Neural cell (in vitro differentiated cells): ENCODE measurements at regions not wholly inside any gene's neighbourhood (a gene's known extent, or its start where the extent isn't known, plus 50 kb on each side); places are given as distances from the start of the nearest gene placed in this dataset.

ENCODE experiments used
- H2AFZ ChIP-seq: fragments of 200-600, 300-800 bp; sonication (generic), shearing (Covaris generic); 2 replicates; pipeline ENCODE4 v1.6.0; 2014; ENCODE audit warnings: low read depth, mild to moderate bottlenecking, antibody characterized with exemption, low read length, moderate library complexity
- H3F3A ChIP-seq: fragments of 200-600 bp; shearing (Covaris generic); 2 replicates; pipeline ENCODE4 v1.6.1; 2016; ENCODE audit warnings: mild to moderate bottlenecking, moderate library complexity, mixed read lengths, antibody characterized with exemption, low read length; ENCODE audit not compliant: insufficient read depth, poor library complexity, severe bottlenecking
- H3K27ac ChIP-seq: fragments of 200-600, 300-800 bp; sonication (generic), shearing (Covaris generic); 2 replicates; pipeline ENCODE4 v1.5.1; 2014; ENCODE audit warnings: mild to moderate bottlenecking, low read length, moderate library complexity
- H3K27me3 ChIP-seq: fragments of 300-800, 200-600 bp; sonication (generic), shearing (Covaris generic); 2 replicates; pipeline ENCODE4 v1.6.0; 2014; ENCODE audit warnings: mild to moderate bottlenecking, low read depth, low read length, moderate library complexity; ENCODE audit not compliant: insufficient read depth
- H3K36me3 ChIP-seq: fragments of 300-800, 200-600 bp; sonication (generic), shearing (Covaris generic); 2 replicates; pipeline ENCODE4 v1.5.1; 2014; ENCODE audit warnings: mild to moderate bottlenecking, antibody characterized with exemption, low read length, moderate library complexity; ENCODE audit not compliant: insufficient read depth
- H3K4me2 ChIP-seq: fragments of 300-800, 200-600 bp; sonication (generic), shearing (Covaris generic); 2 replicates; pipeline ENCODE4 v1.6.0; 2014; ENCODE audit warnings: mild to moderate bottlenecking, low read length
- H3K4me3 ChIP-seq: fragments of 300-800, 200-600 bp; sonication (generic), shearing (Covaris generic); 2 replicates; pipeline ENCODE4 v1.5.1; 2014; ENCODE audit warnings: mild to moderate bottlenecking, low read length, moderate library complexity
- H3K79me2 ChIP-seq: fragments of 200-600 bp; shearing (Covaris generic); replicated peaks from 2 replicates; pipeline ENCODE4 v1.6.0; 2014; ENCODE audit warnings: mild to moderate bottlenecking, low read length, moderate library complexity; ENCODE audit not compliant: insufficient read depth
- H3K9ac ChIP-seq: fragments of 300-800, 200-600 bp; sonication (generic), shearing (Covaris generic); 2 replicates; pipeline ENCODE4 v1.6.1; 2016; ENCODE audit warnings: mild to moderate bottlenecking, low read length, mixed read lengths
- H3K9me2 ChIP-seq: fragments of 200-600 bp; shearing (Covaris generic); 2 replicates; pipeline ENCODE4 v1.6.1; 2016; ENCODE audit warnings: mild to moderate bottlenecking, low read length, mixed read lengths; ENCODE audit not compliant: insufficient read depth
- H3K9me3 ChIP-seq: fragments of 200-600, 300-800 bp; sonication (generic), shearing (Covaris generic); 2 replicates; pipeline ENCODE4 v1.6.1; 2016; ENCODE audit warnings: mild to moderate bottlenecking, mixed run types, low read length, moderate library complexity, mixed read lengths
- H4K20me1 ChIP-seq: fragments of 200-600 bp; shearing (Covaris generic); 2 replicates; pipeline ENCODE4 v1.6.1; 2016; ENCODE audit warnings: mild to moderate bottlenecking, mixed run types; ENCODE audit not compliant: insufficient read depth
- EP300 ChIP-seq: fragments of 450-650 bp; conservative IDR thresholded peaks from 2 replicates; pipeline ENCODE4 v1.6.1; 2014; ENCODE audit warnings: antibody characterized with exemption, mild to moderate bottlenecking, moderate library complexity; ENCODE audit not compliant: poor library complexity, severe bottlenecking
- EZH2 ChIP-seq: fragments of 200-600, 300-800 bp; shearing (Covaris generic), sonication (generic); IDR thresholded peaks from 2 replicates; pipeline ENCODE4 v1.6.1; 2014; ENCODE audit warnings: antibody characterized with exemption, low read length, borderline replicate concordance, mild to moderate bottlenecking; ENCODE audit not compliant: insufficient read depth, poor library complexity, severe bottlenecking
- MXI1 ChIP-seq: fragments of 450-650 bp; conservative IDR thresholded peaks from 2 replicates; pipeline ENCODE4 v1.6.1; 2014; ENCODE audit warnings: antibody characterized with exemption, mild to moderate bottlenecking; ENCODE audit not compliant: poor library complexity, severe bottlenecking
- POLR2AphosphoS5 ChIP-seq: IDR thresholded peaks from 2 replicates; pipeline ENCODE4 v1.6.1; 2012
- RAD21 ChIP-seq: fragments of 450-650 bp; conservative IDR thresholded peaks from 2 replicates; pipeline ENCODE4 v1.6.1; 2014; ENCODE audit warnings: antibody characterized with exemption, mild to moderate bottlenecking, moderate library complexity
- REST ChIP-seq: IDR thresholded peaks from 2 replicates; pipeline ENCODE4 v1.6.1; 2012; ENCODE audit warnings: borderline replicate concordance
- SMC3 ChIP-seq: fragments of 450-650 bp; conservative IDR thresholded peaks from 2 replicates; pipeline ENCODE4 v1.6.1; 2014; ENCODE audit warnings: antibody characterized with exemption, mild to moderate bottlenecking, moderate library complexity; ENCODE audit not compliant: poor library complexity
- TAF1 ChIP-seq: IDR thresholded peaks from 2 replicates; pipeline ENCODE4 v1.6.1; 2012; ENCODE audit warnings: low read depth
- TF ChIP-seq, protein P1 (sequence below): fragments of 450-650 bp; IDR thresholded peaks from 2 replicates; pipeline ENCODE4 v1.5.1; 2014; ENCODE audit warnings: antibody characterized with exemption, mild to moderate bottlenecking, moderate library complexity; ENCODE audit not compliant: poor library complexity, severe bottlenecking

DNA sequence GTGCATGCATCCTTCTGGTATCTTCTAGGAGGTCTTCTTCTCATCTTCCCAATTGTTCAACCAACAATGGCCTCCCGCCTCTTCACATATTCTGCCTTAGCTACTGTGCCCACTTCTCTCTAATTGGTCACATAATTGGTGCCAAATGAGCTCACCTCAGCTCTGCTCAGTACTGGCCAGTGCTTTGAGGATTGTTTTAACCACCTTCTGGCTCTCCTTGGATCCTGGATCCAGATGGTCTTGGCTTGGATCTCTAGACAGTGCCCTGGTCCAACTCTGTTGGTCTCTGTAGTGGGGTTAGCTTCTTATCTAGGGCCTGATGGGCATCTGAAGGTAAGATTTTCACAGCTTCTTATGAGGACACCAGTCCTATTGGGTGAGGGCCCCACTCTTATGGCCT is 820.8 kb downstream of the TYW1 start:
- no peak overlapping the region for H3K27ac ChIP-seq
- no peaks in the 10 kb centered on the region for H3K36me3 ChIP-seq
- no peaks in the 10 kb centered on the region for H3K9me3 ChIP-seq
- no peak for TF ChIP-seq EZH2
- no peak for TF ChIP-seq EP300
- no peak for TF ChIP-seq RAD21
- TF ChIP-seq TAF1: no peak
- no peaks in the 10 kb centered on the region for H4K20me1 ChIP-seq
- H3K27me3 ChIP-seq: no peaks in the 10 kb centered on the region
- no peaks in the 10 kb centered on the region for H3K79me2 ChIP-seq
- no peak overlapping the region for H3K4me3 ChIP-seq
- H3K9ac ChIP-seq: no peak overlapping the region
- no peaks in the 10 kb centered on the region for H3F3A ChIP-seq
- H3K4me2 ChIP-seq: no peak overlapping the region
- no peaks in the 10 kb centered on the region for H3K9me2 ChIP-seq
- no peak overlapping the region for H2AFZ ChIP-seq

GRCh38 chr7:67821116-67821515 is 824.5 kb downstream of the TYW1 start:
- TF ChIP-seq EP300 (no peak), TAF1 (no peak), MXI1 (no peak), SMC3 (no peak), POLR2AphosphoS5 (no peak), REST (no peak), RAD21 (no peak), EZH2 (no peak)
- TF ChIP-seq, protein P1, sequence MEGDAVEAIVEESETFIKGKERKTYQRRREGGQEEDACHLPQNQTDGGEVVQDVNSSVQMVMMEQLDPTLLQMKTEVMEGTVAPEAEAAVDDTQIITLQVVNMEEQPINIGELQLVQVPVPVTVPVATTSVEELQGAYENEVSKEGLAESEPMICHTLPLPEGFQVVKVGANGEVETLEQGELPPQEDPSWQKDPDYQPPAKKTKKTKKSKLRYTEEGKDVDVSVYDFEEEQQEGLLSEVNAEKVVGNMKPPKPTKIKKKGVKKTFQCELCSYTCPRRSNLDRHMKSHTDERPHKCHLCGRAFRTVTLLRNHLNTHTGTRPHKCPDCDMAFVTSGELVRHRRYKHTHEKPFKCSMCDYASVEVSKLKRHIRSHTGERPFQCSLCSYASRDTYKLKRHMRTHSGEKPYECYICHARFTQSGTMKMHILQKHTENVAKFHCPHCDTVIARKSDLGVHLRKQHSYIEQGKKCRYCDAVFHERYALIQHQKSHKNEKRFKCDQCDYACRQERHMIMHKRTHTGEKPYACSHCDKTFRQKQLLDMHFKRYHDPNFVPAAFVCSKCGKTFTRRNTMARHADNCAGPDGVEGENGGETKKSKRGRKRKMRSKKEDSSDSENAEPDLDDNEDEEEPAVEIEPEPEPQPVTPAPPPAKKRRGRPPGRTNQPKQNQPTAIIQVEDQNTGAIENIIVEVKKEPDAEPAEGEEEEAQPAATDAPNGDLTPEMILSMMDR: no peak
- Histone ChIP-seq H3K36me3 (no peaks in the 10 kb centered on the region), H3F3A (no peaks in the 10 kb centered on the region), H3K27ac (no peak overlapping the region), H3K4me3 (no peak overlapping the region), H3K9me3 (no peaks in the 10 kb centered on the region), H2AFZ (no peak overlapping the region), H3K9me2 (no peaks in the 10 kb centered on the region), H3K4me2 (no peak overlapping the region), H3K9ac (no peak overlapping the region), H4K20me1 (no peaks in the 10 kb centered on the region), H3K27me3 (no peaks in the 10 kb centered on the region), H3K79me2 (no peaks in the 10 kb centered on the region)

DNA sequence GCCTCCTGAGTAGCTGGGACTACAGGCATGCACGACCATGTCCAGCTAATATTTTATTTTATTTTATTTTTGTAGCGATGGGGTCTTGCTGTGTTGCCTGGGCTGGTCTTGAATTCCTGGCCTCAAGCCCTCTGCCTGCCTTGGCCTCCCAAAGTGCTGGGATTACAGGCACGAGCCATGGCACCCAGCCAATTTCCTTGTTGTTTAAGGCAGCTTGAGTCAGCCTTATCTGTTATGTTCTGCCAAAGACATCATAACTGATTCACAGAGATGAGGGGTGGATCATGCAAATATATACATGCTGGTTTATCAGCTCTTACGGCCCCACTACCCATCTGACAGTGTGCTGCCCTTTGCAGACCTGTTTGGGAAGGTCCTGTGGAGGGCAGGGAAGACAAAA is 826.7 kb downstream of the TYW1 start:
- H3K27ac ChIP-seq: no peak overlapping the region
- no peaks in the 10 kb centered on the region for H4K20me1 ChIP-seq
- H3K36me3 ChIP-seq: no peaks in the 10 kb centered on the region
- H3F3A ChIP-seq: no peaks in the 10 kb centered on the region
- no peak overlapping the region for H2AFZ ChIP-seq
- no peaks in the 10 kb centered on the region for H3K79me2 ChIP-seq
- TF ChIP-seq EP300 (no peak), MXI1 (no peak), REST (no peak), EZH2 (no peak), POLR2AphosphoS5 (no peak), RAD21 (no peak), SMC3 (no peak), TAF1 (no peak)
- TF ChIP-seq, protein P1: no peak
- no peaks in the 10 kb centered on the region for H3K9me3 ChIP-seq
- H3K9ac ChIP-seq: no peak overlapping the region
- H3K4me3 ChIP-seq: no peak overlapping the region
- no peak overlapping the region for H3K4me2 ChIP-seq
- no peaks in the 10 kb centered on the region for H3K9me2 ChIP-seq
- no peaks in the 10 kb centered on the region for H3K27me3 ChIP-seq
